GM12878 (cell line): ENCODE measurements at regions not wholly inside any gene's neighbourhood (a gene's known extent, or its start where the extent isn't known, plus 50 kb on each side); places are given as distances from the start of the nearest gene placed in this dataset.

ENCODE experiments used
- ATAC-seq: fragments of 200-7000 bp; cut with Tn5 transposase; 3 replicates; pipeline ENCODE4 v1.9.1; 2020; ENCODE audit warnings: mild to moderate bottlenecking, moderate library complexity
- BruUV-seq: library from RNA; stranded (reverse); fragments of 400-500 nt; replicated peaks from 2 replicates; lab custom pipeline; 2021; lab: Mats Ljungman, UMichigan
- CTCF ChIA-PET: fragments of 300-600 bp; sonication (Branson Sonifier 250); formaldehyde crosslinking; extraction: SDS; loops from one replicate; lab custom pipeline; 2021; ENCODE audit warnings: inconsistent platforms; lab: Yijun Ruan, JAX
- POLR2A ChIA-PET: fragments of 350-600 bp; formaldehyde crosslinking; extraction: SDS; loops from one replicate; lab custom pipeline; 2021; ENCODE audit warnings: inconsistent platforms; lab: Charles Lee
- RAD21 ChIA-PET: fragments of 300-600 bp; sonication (Branson Sonifier 250); formaldehyde crosslinking; loops from one replicate; lab custom pipeline; 2023; ENCODE audit warnings: antibody characterized with exemption; ENCODE audit not compliant: unreplicated experiment; lab: Charles Lee
- SMC1A ChIA-PET: fragments of 300-600 bp; sonication (Branson Sonifier 250); formaldehyde crosslinking; loops from one replicate; lab custom pipeline; 2023; ENCODE audit not compliant: unreplicated experiment, uncharacterized antibody; lab: Charles Lee
- DNase-seq: peaks from one replicate; pipeline ENCODE4 v3.0.0-alpha.2; 2011; ENCODE audit warnings: low read depth, low spot score
- FAIRE-seq: peaks from 3 replicates; lab custom pipeline; 2011; peaks lifted over from hg19 to GRCh38; lab: Jason Lieb, UNC
- H2AFZ ChIP-seq: 2 replicates; pipeline ENCODE4 v1.6.0; 2011; ENCODE audit warnings: low read depth, low read length, control low read depth; ENCODE audit not compliant: control insufficient read depth
- H3K27ac ChIP-seq: 2 replicates; pipeline ENCODE4 v1.5.1; 2011; ENCODE audit warnings: control low read depth; ENCODE audit not compliant: control insufficient read depth, insufficient read depth
- H3K27me3 ChIP-seq, 2 experiments: replicated peaks in 1 of 2; 2 replicates each; pipeline versions ENCODE4 v1.6.0 to v1.6.1; 2011; ENCODE audit warnings: low read length in 1 of 2; ENCODE audit not compliant: control insufficient read depth in 2 of 2, insufficient read depth in 2 of 2
- H3K36me3 ChIP-seq, 2 experiments: 2 replicates each; pipeline ENCODE4 v1.5.1; 2011; ENCODE audit warnings: low read length in 1 of 2; ENCODE audit not compliant: control insufficient read depth in 2 of 2, insufficient read depth in 2 of 2
- H3K4me1 ChIP-seq: 2 replicates; pipeline ENCODE4 v1.6.1; 2011; ENCODE audit warnings: mild to moderate bottlenecking, low read length, moderate library complexity, mixed read lengths; ENCODE audit not compliant: control insufficient read depth, insufficient read depth
- H3K4me2 ChIP-seq: 2 replicates; pipeline ENCODE4 v1.6.0; 2011; ENCODE audit warnings: control low read depth; ENCODE audit not compliant: control insufficient read depth, insufficient read depth
- H3K4me3 ChIP-seq: fragments of 200-600 bp; sonication (generic); 2 replicates; pipeline ENCODE4 v1.5.1; 2016
- H3K79me2 ChIP-seq: 2 replicates; pipeline ENCODE4 v1.6.0; 2011; ENCODE audit warnings: low read length; ENCODE audit not compliant: control insufficient read depth, insufficient read depth
- H3K9ac ChIP-seq: 2 replicates; pipeline ENCODE4 v1.8.0; 2011; ENCODE audit warnings: low read length, control low read depth, mixed read lengths; ENCODE audit not compliant: control insufficient read depth, insufficient read depth
- H3K9me3 ChIP-seq: replicated peaks from 3 replicates; pipeline ENCODE4 v1.5.1; 2011; ENCODE audit warnings: mild to moderate bottlenecking, low read length; ENCODE audit not compliant: control insufficient read depth, insufficient read depth
- H4K20me1 ChIP-seq: 2 replicates; pipeline ENCODE4 v1.6.0; 2011; ENCODE audit not compliant: control insufficient read depth, insufficient read depth
- DPF2 ChIP-seq: fragments of 450-650 bp; IDR thresholded peaks from 2 replicates; pipeline ENCODE4 v1.6.1; 2017; ENCODE audit warnings: mild to moderate bottlenecking
- EED ChIP-seq: sonication (generic); IDR thresholded peaks from 2 replicates; pipeline ENCODE4 v1.6.1; 2016; ENCODE audit warnings: antibody characterized with exemption, low read depth
- POLR2A ChIP-seq: IDR thresholded peaks from 2 replicates; pipeline ENCODE4 v1.6.1; 2011; ENCODE audit warnings: low read depth, mild to moderate bottlenecking, low read length
- RB1 ChIP-seq: fragments of 450-650 bp; formaldehyde crosslinking; IDR thresholded peaks from 2 replicates; pipeline ENCODE4 v1.6.1; 2017; ENCODE audit warnings: mild to moderate bottlenecking, borderline replicate concordance
- RFX5 ChIP-seq: IDR thresholded peaks from 2 replicates; pipeline ENCODE4 v1.6.1; 2011; ENCODE audit warnings: low read depth, low read length, improper control_type of control experiment
- RUNX3 ChIP-seq: IDR thresholded peaks from 2 replicates; pipeline ENCODE4 v1.6.1; 2012; ENCODE audit warnings: low read length, inconsistent platforms
- SMARCA5 ChIP-seq: fragments of 450-650 bp; IDR thresholded peaks from 2 replicates; pipeline ENCODE4 v1.6.1; 2017; ENCODE audit warnings: mild to moderate bottlenecking
- SP1 ChIP-seq: IDR thresholded peaks from one replicate; pipeline ENCODE4 v1.6.1; 2011; ENCODE audit warnings: low read depth, low read length
- SRF ChIP-seq, 2 experiments: IDR thresholded peaks; 2 replicates each; pipeline ENCODE4 v1.6.1; 2011; ENCODE audit warnings: low read depth in 2 of 2, low read length in 2 of 2, mild to moderate bottlenecking in 1 of 2, moderate library complexity in 1 of 2
- SUZ12 ChIP-seq: fragments of 200-600 bp; sonication (generic); IDR thresholded peaks from one replicate; pipeline ENCODE4 v1.6.1; 2018; ENCODE audit warnings: antibody characterized with exemption, mild to moderate bottlenecking; ENCODE audit not compliant: unreplicated experiment
- ZNF274 ChIP-seq: IDR thresholded peaks from one replicate; pipeline ENCODE4 v1.8.0; 2011; ENCODE audit not compliant: insufficient read length, insufficient read depth
- WGBS: methylation state at CpG from one replicate; pipeline ENCODE4 v1.1.6; 2016; ENCODE audit warnings: low lambda C conversion rate; ENCODE audit not compliant: insufficient replicate concordance, insufficient coverage; ENCODE audit errors: missing lambda C conversion rate; 5-methylcytosine and 5-hydroxymethylcytosine counted together
- in situ Hi-C: fragments of 300-500 bp; cut with MboI; formaldehyde crosslinking; loops from 9 replicates; pipeline ENCODE4 v1.14.3; 2018; ENCODE audit warnings: mixed read lengths
- intact Hi-C: fragments of 100-400 bp; cut with micrococcal nuclease; formaldehyde crosslinking; loops from one replicate; pipeline ENCODE4 v1.14.2; 2022; ENCODE audit not compliant: unreplicated experiment
- TF ChIP-seq, protein P1 (sequence below): IDR thresholded peaks from 2 replicates; pipeline ENCODE4 v1.6.1; 2011; ENCODE audit warnings: borderline replicate concordance, low read depth, mild to moderate bottlenecking, moderate library complexity, low read length; ENCODE audit not compliant: insufficient read depth, poor library complexity, severe bottlenecking
- TF ChIP-seq, protein P2 (sequence below): fragments of 450-650 bp; conservative IDR thresholded peaks from 2 replicates; pipeline ENCODE4 v1.6.1; 2017; ENCODE audit warnings: mild to moderate bottlenecking, moderate library complexity
- TF ChIP-seq, protein P3 (sequence below): fragments of 450-650 bp; formaldehyde crosslinking; IDR thresholded peaks from 2 replicates; pipeline ENCODE4 v1.5.0; 2022; ENCODE audit warnings: mild to moderate bottlenecking, missing genetic modification characterization
- TF ChIP-seq, protein P4 (sequence below): fragments of 450-650 bp; IDR thresholded peaks from 2 replicates; pipeline ENCODE4 v1.6.1; 2016; ENCODE audit warnings: mild to moderate bottlenecking

DNA sequence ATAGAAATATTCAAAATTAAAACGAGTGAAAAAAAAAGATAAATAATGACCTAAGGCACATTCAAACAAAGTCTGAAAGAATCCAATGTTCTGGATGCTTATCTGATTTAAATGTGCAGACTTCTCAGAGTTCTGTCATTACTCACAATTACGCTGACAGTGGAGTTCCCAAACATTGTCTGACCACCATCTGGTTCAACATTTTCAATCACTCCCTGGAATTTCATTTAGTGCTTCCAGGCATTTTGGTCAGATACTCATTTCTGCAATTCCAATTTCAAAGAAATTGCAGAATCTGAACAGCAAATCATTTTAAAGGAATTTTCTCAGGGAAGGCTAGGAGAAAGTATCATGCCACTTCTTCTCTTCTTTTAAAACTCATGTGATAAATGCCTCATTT lies 398.2 kb upstream of the PDE3A start:
- no peaks in the 10 kb centered on the region for H3K79me2 ChIP-seq
- WGBS: 20% methylated on average over 2 of the region's 2 CpGs
- no peaks in the 10 kb centered on the region for H3K36me3 ChIP-seq
- FAIRE-seq: no peak
- ChIA-PET POLR2A (no interaction called here), RAD21 (no interaction called here), CTCF (interaction anchor here (0.7 to 1.2 kb wide), 2 partner anchors 54 to 213 kb away, joined by 3 read pairs; no protein-coding TSS in a partner anchor), SMC1A (interaction anchor here (0.6 to 1.7 kb wide), 4 partner anchors 19 to 171 kb away, joined by 3 to 5 read pairs (median 3); no protein-coding TSS in a partner anchor)
- H3K4me3 ChIP-seq: no peak overlapping the region
- H3K27ac ChIP-seq: no peak overlapping the region
- intact Hi-C loops (loop anchor here (5.0 kb wide), 1 partner anchor 53 kb away; no protein-coding TSS in a partner anchor), in situ Hi-C loops (no loop called here)
- no peaks in the 10 kb centered on the region for H3K27me3 ChIP-seq
- no peak for ATAC-seq
- H3K9ac ChIP-seq: no peak overlapping the region
- BruUV-seq: no TSS peak
- H3K4me1 ChIP-seq: peaks cover 9% of the 10 kb centered on the region
- TF ChIP-seq EED (no peak), SP1 (no peak), DPF2 (no peak), POLR2A (no peak), RB1 (no peak), RFX5 (no peak), SRF (IDR thresholded peaks at IDR 0.05; ENCODE audit: low read depth in 2 of 2, low read length in 2 of 2) (no peak), ZNF274 (no peak), SUZ12 (no peak), RUNX3 (no peak), SMARCA5 (no peak)
- TF ChIP-seq, protein P1, sequence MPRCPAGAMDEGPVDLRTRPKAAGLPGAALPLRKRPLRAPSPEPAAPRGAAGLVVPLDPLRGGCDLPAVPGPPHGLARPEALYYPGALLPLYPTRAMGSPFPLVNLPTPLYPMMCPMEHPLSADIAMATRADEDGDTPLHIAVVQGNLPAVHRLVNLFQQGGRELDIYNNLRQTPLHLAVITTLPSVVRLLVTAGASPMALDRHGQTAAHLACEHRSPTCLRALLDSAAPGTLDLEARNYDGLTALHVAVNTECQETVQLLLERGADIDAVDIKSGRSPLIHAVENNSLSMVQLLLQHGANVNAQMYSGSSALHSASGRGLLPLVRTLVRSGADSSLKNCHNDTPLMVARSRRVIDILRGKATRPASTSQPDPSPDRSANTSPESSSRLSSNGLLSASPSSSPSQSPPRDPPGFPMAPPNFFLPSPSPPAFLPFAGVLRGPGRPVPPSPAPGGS: no peak
- TF ChIP-seq, protein P2, sequence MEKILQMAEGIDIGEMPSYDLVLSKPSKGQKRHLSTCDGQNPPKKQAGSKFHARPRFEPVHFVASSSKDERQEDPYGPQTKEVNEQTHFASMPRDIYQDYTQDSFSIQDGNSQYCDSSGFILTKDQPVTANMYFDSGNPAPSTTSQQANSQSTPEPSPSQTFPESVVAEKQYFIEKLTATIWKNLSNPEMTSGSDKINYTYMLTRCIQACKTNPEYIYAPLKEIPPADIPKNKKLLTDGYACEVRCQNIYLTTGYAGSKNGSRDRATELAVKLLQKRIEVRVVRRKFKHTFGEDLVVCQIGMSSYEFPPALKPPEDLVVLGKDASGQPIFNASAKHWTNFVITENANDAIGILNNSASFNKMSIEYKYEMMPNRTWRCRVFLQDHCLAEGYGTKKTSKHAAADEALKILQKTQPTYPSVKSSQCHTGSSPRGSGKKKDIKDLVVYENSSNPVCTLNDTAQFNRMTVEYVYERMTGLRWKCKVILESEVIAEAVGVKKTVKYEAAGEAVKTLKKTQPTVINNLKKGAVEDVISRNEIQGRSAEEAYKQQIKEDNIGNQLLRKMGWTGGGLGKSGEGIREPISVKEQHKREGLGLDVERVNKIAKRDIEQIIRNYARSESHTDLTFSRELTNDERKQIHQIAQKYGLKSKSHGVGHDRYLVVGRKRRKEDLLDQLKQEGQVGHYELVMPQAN: no peak
- TF ChIP-seq, protein P3, sequence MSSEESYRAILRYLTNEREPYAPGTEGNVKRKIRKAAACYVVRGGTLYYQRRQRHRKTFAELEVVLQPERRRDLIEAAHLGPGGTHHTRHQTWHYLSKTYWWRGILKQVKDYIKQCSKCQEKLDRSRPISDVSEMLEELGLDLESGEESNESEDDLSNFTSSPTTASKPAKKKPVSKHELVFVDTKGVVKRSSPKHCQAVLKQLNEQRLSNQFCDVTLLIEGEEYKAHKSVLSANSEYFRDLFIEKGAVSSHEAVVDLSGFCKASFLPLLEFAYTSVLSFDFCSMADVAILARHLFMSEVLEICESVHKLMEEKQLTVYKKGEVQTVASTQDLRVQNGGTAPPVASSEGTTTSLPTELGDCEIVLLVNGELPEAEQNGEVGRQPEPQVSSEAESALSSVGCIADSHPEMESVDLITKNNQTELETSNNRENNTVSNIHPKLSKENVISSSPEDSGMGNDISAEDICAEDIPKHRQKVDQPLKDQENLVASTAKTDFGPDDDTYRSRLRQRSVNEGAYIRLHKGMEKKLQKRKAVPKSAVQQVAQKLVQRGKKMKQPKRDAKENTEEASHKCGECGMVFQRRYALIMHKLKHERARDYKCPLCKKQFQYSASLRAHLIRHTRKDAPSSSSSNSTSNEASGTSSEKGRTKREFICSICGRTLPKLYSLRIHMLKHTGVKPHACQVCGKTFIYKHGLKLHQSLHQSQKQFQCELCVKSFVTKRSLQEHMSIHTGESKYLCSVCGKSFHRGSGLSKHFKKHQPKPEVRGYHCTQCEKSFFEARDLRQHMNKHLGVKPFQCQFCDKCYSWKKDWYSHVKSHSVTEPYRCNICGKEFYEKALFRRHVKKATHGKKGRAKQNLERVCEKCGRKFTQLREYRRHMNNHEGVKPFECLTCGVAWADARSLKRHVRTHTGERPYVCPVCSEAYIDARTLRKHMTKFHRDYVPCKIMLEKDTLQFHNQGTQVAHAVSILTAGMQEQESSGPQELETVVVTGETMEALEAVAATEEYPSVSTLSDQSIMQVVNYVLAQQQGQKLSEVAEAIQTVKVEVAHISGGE (CRISPR knock-in tag): no peak
- TF ChIP-seq, protein P4, sequence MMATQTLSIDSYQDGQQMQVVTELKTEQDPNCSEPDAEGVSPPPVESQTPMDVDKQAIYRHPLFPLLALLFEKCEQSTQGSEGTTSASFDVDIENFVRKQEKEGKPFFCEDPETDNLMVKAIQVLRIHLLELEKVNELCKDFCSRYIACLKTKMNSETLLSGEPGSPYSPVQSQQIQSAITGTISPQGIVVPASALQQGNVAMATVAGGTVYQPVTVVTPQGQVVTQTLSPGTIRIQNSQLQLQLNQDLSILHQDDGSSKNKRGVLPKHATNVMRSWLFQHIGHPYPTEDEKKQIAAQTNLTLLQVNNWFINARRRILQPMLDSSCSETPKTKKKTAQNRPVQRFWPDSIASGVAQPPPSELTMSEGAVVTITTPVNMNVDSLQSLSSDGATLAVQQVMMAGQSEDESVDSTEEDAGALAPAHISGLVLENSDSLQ: no peak
- no peaks in the 10 kb centered on the region; the same call in 2 of the 3 replicates for H3K9me3 ChIP-seq
- no peak overlapping the region for H3K4me2 ChIP-seq
- no peaks in the 10 kb centered on the region for H4K20me1 ChIP-seq
- no peak for DNase-seq
- no peak overlapping the region for H2AFZ ChIP-seq
